ENCODE measurements at regions not wholly inside any gene's neighbourhood (a gene's known extent, or its start where the extent isn't known, plus 50 kb on each side); places are given as distances from the start of the nearest gene placed in this dataset.

- TF ChIP-seq EZH2phosphoT487 (IDR thresholded peaks at IDR 0.05; ENCODE audit: insufficient read depth, low read depth) (no peak), EZH2 (IDR thresholded peaks at IDR 0.05; ENCODE audit: insufficient read depth, poor library complexity, severe bottlenecking) (no peak)
- Histone ChIP-seq H3K27me3 (replicated peaks; ENCODE audit: insufficient read depth) (no peaks in the 10 kb centered on the region), H3F3A (ENCODE audit: insufficient read depth) (peaks cover 41% of the 10 kb centered on the region), H2AFZ (peak overlapping the region; percentile 45; the same call in 1 of the 2 replicates), H3K9ac (peak overlapping the region; percentile 35), H4K20me1 (ENCODE audit: insufficient read depth) (no peaks in the 10 kb centered on the region), H3K4me2 (ENCODE audit: unreplicated experiment) (peak overlapping the region; percentile 26), H3K27ac (peak overlapping the region; percentile 87), H3K9me2 (ENCODE audit: insufficient read depth) (no peaks in the 10 kb centered on the region; the same call in 1 of the 2 replicates), H3K9me3 (ENCODE audit: low read depth) (no peaks in the 10 kb centered on the region), H3K79me2 (ENCODE audit: insufficient read depth) (peaks cover 8% of the 10 kb centered on the region; the same call in 1 of the 2 replicates), H3K4me3 (peak overlapping the region; percentile 2; the same call in 1 of the 2 replicates), H3K4me1 (ENCODE audit: insufficient read depth) (peaks cover 41% of the 10 kb centered on the region), H3K36me3 (ENCODE audit: low read depth) (no peaks in the 10 kb centered on the region)
- 16 to 17% methylated on average over 5 of the region's 5 CpGs for WGBS, 2 experiments (ENCODE audit: low coverage in 1 of 2, low lambda C conversion rate in 2 of 2, missing lambda C conversion rate in 2 of 2)
- peak; percentile 91 for DNase-seq
- in situ Hi-C loops (cut with MboI) = no loop called here
Measured at GRCh38 chr5:17154211-17154996, 63.0 kb upstream of the BASP1 start.

DNA sequence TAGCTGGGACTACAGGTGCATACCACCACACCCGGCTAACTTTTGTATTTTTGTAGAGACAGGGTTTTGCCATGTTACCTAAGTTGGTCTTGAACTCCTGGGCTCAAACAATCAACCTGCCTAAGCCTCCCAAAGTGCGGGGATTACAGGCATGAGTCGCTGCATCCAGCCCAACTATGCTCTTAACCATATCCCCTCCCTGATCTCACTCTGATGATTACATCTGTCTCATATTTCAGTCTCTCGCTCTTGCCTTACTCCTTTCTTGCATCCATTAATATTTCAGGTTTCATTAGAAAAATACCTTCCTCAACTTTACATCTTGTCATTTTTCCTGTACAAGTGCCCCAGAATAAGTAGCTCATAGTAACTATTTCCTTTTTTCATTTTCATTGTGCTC lies 61.0 kb upstream of the BASP1 start:
- Histone ChIP-seq H3K27ac (peak overlapping the region; percentile 95), H3K27me3 (replicated peaks; ENCODE audit: insufficient read depth) (no peaks in the 10 kb centered on the region), H3K9me3 (ENCODE audit: low read depth) (no peaks in the 10 kb centered on the region), H3K4me1 (ENCODE audit: insufficient read depth) (peaks cover 41% of the 10 kb centered on the region), H3K4me2 (ENCODE audit: unreplicated experiment) (peak overlapping the region; percentile 65), H2AFZ (no peak overlapping the region), H3K79me2 (ENCODE audit: insufficient read depth) (peaks cover 8% of the 10 kb centered on the region; the same call in 1 of the 2 replicates), H3F3A (ENCODE audit: insufficient read depth) (peaks cover 41% of the 10 kb centered on the region), H3K9me2 (ENCODE audit: insufficient read depth) (no peaks in the 10 kb centered on the region; the same call in 1 of the 2 replicates), H3K4me3 (no peak overlapping the region), H3K36me3 (ENCODE audit: low read depth) (no peaks in the 10 kb centered on the region), H4K20me1 (ENCODE audit: insufficient read depth) (no peaks in the 10 kb centered on the region), H3K9ac (no peak overlapping the region; the same call in 1 of the 2 replicates)
- peak; percentile 56 for DNase-seq
- in situ Hi-C loops (cut with MboI) = no loop called here
- 77 to 82% methylated on average over 4 of the region's 4 CpGs for WGBS, 2 experiments (ENCODE audit: low coverage in 1 of 2, low lambda C conversion rate in 2 of 2, missing lambda C conversion rate in 2 of 2)
- no peak for TF ChIP-seq EZH2phosphoT487 (IDR thresholded peaks at IDR 0.05; ENCODE audit: insufficient read depth, low read depth)
- TF ChIP-seq EZH2 (IDR thresholded peaks at IDR 0.05; ENCODE audit: insufficient read depth, poor library complexity, severe bottlenecking) = no peak

DNA sequence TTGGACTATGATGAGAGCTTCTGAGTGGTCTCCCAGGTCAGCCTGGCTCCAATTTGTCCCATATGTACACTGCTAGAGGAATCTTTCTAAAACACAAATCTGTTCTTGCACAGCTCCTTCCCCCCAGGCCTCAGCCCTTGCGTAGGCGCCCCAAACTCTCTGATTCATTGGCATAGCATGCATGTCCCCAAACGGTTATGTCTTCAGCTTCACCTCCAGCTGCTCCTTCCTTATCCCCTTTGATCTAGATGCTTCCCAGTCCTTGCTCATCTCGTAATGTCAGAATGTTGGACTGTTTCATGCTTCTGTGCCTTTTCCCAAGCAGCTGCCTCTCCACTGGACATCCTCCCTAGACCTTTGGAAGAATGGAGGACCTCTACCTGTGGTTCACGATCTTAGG lies 60.1 kb upstream of the BASP1 start:
- H2AFZ ChIP-seq = peak overlapping the region; percentile 75; the same call in 1 of the 2 replicates
- no peaks in the 10 kb centered on the region for H4K20me1 ChIP-seq (ENCODE audit: insufficient read depth)
- TF ChIP-seq EZH2phosphoT487 (IDR thresholded peaks at IDR 0.05; ENCODE audit: insufficient read depth, low read depth) (no peak), EZH2 (IDR thresholded peaks at IDR 0.05; ENCODE audit: insufficient read depth, poor library complexity, severe bottlenecking) (no peak)
- H3K9me3 ChIP-seq (ENCODE audit: low read depth) = no peaks in the 10 kb centered on the region
- peaks cover 41% of the 10 kb centered on the region for H3K4me1 ChIP-seq (ENCODE audit: insufficient read depth)
- H3K27ac ChIP-seq = peak overlapping the region; percentile 95
- WGBS, 2 experiments (ENCODE audit: low coverage in 1 of 2, low lambda C conversion rate in 2 of 2, missing lambda C conversion rate in 2 of 2) = 37 to 38% methylated on average over 5 of the region's 5 CpGs
- peaks cover 41% of the 10 kb centered on the region for H3F3A ChIP-seq (ENCODE audit: insufficient read depth)
- H3K9me2 ChIP-seq (ENCODE audit: insufficient read depth) = no peaks in the 10 kb centered on the region; the same call in 1 of the 2 replicates
- peaks cover 8% of the 10 kb centered on the region; the same call in 1 of the 2 replicates for H3K79me2 ChIP-seq (ENCODE audit: insufficient read depth)
- in situ Hi-C loops (cut with MboI) = no loop called here
- DNase-seq = peak; percentile 83
- H3K4me2 ChIP-seq (ENCODE audit: unreplicated experiment) = peak overlapping the region; percentile 65
- H3K4me3 ChIP-seq = peak overlapping the region; percentile 42
- no peaks in the 10 kb centered on the region for H3K27me3 ChIP-seq (replicated peaks; ENCODE audit: insufficient read depth)
- no peaks in the 10 kb centered on the region for H3K36me3 ChIP-seq (ENCODE audit: low read depth)
- H3K9ac ChIP-seq = peak overlapping the region; percentile 74

GRCh38 chr5:17157916-17158529 lies 59.4 kb upstream of the BASP1 start:
- H3K36me3 ChIP-seq (ENCODE audit: low read depth) = no peaks in the 10 kb centered on the region
- H3K4me1 ChIP-seq (ENCODE audit: insufficient read depth) = peaks cover 41% of the 10 kb centered on the region
- no peak for TF ChIP-seq EZH2phosphoT487 (IDR thresholded peaks at IDR 0.05; ENCODE audit: insufficient read depth, low read depth)
- no peak for TF ChIP-seq EZH2 (IDR thresholded peaks at IDR 0.05; ENCODE audit: insufficient read depth, poor library complexity, severe bottlenecking)
- H3K4me3 ChIP-seq = peak overlapping the region; percentile 42
- no peaks in the 10 kb centered on the region for H3K27me3 ChIP-seq (replicated peaks; ENCODE audit: insufficient read depth)
- H3F3A ChIP-seq (ENCODE audit: insufficient read depth) = peaks cover 41% of the 10 kb centered on the region
- in situ Hi-C loops (cut with MboI) = no loop called here
- H3K27ac ChIP-seq = peak overlapping the region; percentile 95
- peak overlapping the region; percentile 74 for H3K9ac ChIP-seq
- H3K9me2 ChIP-seq (ENCODE audit: insufficient read depth) = no peaks in the 10 kb centered on the region; the same call in 1 of the 2 replicates
- 39 to 48% methylated on average over 7 of the region's 7 CpGs for WGBS, 2 experiments (ENCODE audit: low coverage in 1 of 2, low lambda C conversion rate in 2 of 2, missing lambda C conversion rate in 2 of 2)
- peaks cover 8% of the 10 kb centered on the region; the same call in 1 of the 2 replicates for H3K79me2 ChIP-seq (ENCODE audit: insufficient read depth)
- peak overlapping the region; percentile 75 for H2AFZ ChIP-seq
- H4K20me1 ChIP-seq (ENCODE audit: insufficient read depth) = no peaks in the 10 kb centered on the region
- peak overlapping the region; percentile 65 for H3K4me2 ChIP-seq (ENCODE audit: unreplicated experiment)
- H3K9me3 ChIP-seq (ENCODE audit: low read depth) = no peaks in the 10 kb centered on the region
- DNase-seq = peak; percentile 98

All from GM23248 (cell line).